NCI-H128 (cell line): ENCODE measurements at regions not wholly inside any gene's neighbourhood (a gene's known extent, or its start where the extent isn't known, plus 50 kb on each side); places are given as distances from the start of the nearest gene placed in this dataset.

ENCODE experiments used
- DNase-seq: peaks from one replicate; lab custom pipeline; 2025; ENCODE audit not compliant: unreplicated experiment; lab: John Stamatoyannopoulos, UW

DNA sequence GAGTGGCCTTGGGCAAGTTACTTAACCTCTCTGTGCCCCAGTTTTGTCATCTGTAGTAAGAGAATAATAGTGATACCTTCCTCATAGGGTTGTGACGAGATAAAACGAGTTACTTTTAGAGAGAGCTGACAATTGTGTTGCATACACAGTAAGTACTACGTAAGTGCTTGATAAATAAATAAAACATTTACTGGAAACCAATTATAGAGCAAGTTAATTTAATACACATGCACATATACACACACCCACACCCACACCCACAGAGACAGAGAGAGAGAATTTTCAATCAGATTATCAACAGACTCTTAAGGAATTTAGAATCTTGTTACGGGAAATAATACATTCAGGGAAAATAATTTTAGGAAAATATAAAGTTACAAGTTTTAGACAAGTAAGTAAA is 1045.8 kb upstream of the TENM4 start:
- DNase-seq, result no peak

DNA sequence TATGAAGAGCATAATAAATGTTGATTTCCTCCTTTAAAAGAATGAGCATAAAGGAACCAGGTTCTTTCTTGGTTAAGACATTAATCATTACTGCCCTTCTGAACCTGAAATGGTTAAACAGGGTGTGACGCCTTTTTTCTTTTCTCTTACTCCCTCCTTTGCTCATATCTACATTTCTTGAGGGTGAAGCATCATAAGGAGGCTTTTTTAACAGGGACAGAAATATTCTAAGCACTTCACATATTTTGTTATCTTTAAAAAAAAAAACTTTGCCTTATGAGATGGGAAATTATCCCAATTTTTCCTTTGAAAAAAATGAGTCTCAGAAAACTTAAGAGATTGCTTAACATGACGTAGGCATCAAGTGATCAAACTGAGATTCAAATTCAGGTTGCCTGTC is 1036.3 kb upstream of the TENM4 start:
- DNase-seq, result no peak

DNA sequence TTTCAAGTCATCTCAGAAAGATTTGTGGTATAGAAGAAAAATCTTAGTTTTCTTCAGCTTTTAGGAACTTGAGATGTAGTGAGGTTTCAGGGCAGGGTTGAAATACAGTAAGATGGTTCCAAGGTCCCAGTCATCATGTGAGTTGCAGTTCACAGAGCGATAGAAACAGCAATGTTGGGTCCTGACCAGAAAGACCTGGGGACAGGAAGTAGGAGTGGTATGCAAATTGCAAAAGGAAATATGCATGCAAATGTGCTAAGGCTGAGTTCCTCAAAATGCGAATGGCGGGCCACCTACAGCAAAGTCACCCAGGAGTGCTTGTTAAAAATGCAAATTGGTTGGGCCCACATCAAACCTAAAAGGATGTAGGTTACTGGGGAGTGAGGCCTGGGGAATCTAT is 1032.7 kb upstream of the TENM4 start:
- no peak for DNase-seq

DNA sequence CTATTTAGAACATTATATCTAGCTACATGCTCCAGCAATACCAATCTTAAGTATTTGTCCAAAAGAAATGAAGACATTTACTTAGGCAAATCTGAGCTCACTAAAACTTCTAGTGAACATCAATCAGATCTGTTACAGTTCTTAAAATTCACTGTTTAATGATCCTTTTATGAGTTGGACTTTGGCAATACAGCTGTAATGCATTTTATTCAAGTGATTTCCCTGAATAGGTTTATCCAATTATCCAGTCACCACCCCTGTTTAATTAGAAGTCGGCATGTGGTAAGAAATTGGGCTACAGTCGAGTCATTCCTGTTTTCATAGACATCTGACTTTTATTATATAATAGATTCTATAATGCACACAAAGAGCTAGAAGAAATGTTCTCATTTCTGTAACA is 1029.0 kb upstream of the TENM4 start:
- DNase-seq, result no peak

DNA sequence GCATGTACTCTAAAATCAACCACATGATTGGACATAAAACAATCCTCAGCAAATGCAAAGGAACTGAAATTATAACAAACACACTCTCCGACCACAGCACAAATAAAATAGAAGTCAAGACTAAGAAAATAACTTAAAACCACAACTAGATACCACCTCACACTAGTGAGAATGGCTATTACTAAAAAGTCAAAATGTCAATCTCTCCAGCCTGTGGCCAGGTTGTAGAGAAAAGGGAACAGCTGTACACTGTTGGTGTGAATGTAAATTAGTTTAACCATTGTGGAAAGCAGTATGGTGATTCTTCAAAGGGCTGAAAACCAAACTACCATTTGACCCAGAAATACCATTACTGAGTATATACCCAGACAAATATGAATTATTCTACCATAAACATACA is 1025.7 kb upstream of the TENM4 start:
- DNase-seq, result no peak

DNA sequence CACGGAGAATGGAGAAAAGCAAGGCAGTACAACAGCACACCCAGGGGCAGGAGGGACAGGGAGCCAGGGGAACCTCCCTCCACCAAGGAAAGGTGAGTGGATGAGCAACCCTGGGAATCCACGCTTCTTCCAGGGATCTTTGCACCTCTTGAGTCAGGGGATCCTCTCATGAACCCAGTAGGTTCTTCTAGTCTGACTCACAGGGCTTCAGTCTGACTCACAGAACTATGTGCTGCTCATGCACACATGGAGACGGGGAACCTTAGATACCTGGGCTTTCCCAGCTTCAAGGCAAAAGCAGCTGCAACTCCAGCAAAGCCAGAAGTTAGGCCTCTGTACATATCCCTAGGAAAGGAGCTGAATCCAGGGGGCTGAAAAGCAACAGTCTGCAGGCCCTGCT is 1021.4 kb upstream of the TENM4 start:
- DNase-seq, result no peak

DNA sequence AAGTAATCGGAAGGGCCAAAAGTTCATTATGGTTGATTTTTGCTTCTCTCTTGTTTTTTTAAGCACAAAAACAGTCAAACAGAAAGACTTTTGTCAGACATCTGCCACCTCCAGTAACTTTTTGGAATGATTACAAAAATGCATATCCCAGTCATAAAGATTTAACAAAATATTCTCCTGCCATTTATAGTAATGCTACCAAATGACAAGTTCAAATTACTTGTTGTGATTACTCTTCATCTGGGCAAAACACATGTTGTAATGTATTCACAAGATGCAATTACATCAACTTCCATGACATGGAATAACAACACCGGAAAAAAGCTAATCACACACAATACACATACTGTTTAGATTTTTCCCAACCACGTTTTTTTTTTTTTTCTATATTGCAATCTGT is 1017.5 kb upstream of the TENM4 start:
- DNase-seq, result no peak

DNA sequence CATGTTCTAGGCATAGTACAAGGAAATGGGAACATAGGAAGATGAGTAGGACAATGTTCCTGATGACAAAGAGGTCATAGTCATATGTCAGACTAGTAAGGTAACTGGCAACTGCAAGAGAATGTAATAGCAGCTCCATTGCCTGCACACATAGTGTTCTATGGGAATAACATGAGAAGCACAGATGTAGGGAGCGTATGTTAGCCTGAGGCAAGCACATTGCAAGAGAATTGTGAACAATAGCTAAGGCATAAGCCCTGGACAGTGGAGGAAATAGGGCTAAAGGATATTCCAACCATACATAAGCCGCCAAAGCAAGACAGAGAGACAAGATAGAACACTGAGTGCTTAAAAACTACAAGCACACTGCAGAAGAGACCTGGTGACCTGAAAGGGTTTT is 1017.0 kb upstream of the TENM4 start:
- no peak for DNase-seq

DNA sequence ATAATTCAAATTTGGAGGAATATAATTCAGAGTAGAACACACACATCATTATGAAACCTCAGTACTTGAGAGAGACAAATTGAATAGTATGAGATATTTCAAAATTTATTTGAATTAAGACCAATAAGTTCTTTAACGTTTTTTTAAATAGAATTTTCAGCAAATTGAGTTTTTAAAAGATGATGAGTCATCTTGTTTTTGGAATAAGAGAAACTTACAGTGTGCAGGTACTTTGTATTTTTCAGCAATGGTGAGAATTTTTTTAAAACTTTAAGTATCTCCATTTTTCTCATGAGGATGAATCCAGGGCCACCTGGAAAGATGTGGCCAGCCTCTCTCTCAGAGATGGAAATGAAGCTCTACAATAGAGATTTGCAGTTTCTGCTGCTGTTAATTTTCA is 1015.0 kb upstream of the TENM4 start:
- no peak for DNase-seq

DNA sequence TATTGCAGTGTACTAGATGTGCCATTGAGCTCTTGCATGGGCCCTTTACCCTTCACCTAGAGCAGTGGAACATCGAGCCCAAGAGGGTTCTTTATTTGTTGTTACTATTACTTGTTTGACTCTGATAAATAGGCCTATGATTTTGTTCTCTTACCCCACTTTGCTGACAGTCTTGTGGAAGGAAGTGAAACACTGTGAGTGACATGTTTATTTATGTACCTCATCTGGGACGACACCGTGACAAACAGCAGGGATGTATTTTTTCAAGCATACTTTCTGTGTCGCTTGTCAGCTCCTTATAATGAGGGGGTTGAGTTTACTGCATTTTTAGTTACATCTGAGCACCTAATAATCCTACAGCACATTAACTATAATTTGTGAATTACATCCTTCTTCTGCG is 1010.3 kb upstream of the TENM4 start:
- no peak for DNase-seq

DNA sequence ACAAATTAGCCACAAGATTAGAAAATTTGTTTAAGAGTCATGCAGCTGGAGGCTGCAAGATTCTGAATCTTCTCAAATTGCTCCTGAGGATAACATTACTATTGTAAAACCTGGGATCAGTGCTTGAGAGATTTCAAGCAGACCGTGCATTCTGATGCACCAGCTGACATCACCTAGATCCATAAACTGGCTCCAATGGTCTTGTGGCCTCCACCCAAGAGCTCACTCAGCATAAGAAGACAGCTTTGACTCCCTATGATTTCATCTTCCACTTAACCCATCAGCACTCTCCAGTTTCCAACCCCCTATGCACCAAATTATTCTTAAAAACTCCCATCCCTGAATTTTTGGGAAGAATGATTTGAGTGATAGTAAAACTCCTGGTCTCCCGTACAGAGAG is 1007.9 kb upstream of the TENM4 start:
- no peak for DNase-seq

DNA sequence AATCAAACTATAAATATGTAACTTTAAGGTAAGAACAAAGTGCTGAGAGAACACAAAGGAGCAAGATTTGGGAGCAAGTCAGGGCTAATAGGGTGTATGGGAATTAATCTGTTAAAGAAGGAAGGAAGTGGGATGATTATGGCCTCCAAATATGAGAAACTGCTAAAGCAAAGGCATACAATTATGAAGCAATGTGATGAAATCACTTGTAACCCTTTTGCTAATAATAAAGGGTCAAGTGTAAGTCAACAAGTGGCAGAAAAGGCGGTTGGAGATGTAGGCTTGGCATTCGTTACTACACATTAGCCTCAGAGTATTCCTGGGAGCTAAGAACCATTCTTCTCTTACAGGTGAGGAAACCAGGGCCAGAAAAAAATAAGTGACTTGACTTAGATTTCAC is 1002.3 kb upstream of the TENM4 start:
- DNase-seq, result no peak

DNA sequence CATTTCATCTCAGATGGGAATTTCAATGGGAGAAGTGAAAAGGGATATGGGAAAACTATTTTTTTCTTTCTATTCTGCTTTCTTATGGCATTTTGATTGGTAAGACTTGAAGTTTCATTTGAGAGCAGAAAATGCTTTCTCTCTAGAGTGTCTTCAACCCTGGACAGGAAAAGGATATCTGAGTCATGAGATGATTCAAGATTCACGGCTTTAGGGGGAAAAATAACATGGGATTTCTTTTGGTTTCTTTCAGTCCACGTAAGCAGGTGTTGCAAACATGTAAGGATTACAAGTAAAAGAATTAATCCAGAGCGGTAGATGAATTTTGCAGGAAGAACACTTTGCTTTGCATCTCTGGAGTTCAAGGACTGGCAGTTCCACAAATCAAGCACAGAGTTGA is 1001.0 kb upstream of the TENM4 start:
- DNase-seq, result no peak

DNA sequence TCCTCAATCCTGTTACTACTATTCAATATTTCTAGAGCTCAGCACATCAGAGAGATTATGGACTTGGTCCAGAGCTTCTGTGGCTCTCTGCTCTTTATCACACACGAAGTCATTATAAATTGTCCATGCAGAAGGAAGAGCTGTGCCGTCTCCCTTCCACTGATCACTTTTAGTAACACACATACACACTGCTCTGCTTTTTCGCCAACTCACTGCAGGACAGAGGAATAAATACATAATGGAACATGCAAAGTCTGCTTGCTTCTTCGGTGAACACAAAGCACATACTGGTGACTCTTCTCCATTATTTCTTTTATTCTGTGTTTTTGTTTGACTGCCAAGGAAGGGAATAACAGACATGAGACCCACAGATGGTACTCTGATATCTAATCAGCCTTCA is 1000.0 kb upstream of the TENM4 start:
- DNase-seq, result no peak

DNA sequence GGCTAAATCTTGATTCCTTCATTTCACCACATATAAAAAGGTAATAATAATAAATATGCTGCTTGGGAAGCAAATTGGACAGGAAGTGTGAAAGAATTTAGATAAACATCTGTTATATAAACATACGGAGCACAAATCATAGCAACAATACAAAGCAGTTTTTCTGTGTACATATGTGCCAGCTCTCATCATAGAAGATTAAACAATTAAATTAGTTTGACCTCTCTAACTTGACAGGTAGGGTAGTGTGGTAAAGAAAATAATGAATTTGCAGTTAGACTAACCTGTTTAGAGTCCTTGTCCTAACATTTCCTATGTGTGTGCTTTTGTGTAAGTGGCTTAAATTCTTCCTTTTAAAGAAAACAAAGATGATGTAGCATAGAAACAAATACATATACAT is 995.7 kb upstream of the TENM4 start:
- DNase-seq, result no peak

DNA sequence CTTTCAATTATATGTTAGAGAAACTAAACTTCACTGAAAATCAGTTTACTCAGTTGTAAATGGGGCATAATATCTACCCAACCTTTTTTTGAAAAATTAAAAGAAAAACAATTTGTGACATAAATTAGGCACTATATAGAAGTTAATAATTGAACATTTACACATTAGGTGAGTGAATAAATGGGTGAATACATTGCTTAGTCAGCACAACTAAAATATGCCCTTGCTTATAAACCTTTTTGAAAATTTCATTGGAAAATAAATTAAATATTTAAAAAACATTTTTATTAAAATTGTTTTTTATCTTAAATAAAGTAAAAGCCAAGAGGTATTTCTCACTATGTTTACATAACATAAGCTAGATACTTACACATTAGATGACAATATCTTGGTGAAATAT is 994.5 kb upstream of the TENM4 start:
- DNase-seq, result no peak

DNA sequence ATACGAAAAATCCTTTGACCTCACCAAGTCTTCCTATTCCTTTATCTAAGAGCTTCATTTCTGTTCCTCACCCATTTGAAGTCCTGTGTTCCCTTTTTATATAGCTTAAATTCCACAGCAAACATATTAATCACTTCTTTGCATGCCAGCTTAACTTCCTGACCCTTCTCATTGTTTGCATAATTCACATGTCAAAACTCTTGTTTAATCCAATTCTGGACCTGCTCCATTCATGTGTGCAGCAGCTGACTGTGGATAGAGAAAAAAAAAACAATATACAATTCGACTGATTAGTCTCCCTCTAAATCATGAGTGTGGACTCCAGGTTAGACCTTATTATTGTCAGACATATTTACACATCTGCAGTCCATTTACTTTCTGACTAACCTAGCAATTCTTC is 991.2 kb upstream of the TENM4 start:
- no peak for DNase-seq

DNA sequence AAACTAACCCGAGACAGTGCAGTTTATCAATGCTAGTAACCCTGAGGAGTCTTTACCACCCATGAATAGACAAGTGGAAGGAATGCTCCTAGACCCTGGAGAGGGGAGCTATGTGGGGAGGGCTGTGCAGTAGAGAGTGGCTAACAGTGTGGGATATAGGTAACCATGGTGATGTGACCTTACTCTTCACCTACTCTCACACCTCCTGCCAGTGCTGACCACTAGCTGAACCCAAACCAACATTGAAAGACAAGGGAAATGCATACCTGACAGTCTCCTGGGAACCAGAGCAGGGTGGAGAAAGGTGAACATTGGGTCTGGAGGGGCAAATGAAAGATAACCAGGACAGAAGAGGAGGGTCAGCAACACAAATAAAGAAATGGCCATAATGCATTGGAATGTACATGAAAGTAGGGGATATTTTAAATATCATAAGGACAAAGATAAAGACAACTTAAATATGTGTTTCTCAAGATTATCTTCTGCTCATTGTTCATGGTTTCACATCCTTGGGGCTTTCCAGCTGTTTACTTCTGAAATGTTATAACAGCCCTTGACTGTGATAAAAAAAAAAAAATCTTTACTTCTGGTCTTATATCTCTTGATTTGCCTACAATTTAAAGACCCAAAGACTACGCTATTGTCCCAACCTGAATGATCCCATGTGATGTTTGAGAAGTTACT is 983.3 kb upstream of the TENM4 start:
- DNase-seq, result no peak

DNA sequence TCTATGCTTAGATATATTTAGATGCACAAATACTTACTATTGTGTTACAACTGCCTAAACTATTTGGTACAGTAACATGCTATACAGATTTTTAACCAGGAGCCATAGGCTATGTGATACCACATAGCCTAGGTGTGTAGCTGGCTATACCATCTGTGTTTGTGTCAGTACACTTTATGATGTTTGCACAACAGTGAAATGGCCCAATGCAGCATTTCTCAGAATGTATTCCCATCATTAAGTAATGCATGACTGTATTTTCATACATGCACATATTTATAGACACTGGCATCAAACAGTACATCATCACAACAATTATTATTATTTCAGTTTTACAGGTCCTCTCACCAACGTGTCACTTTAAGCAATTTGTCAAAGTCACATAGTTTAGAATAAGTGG is 979.5 kb upstream of the TENM4 start:
- DNase-seq, result no peak

DNA sequence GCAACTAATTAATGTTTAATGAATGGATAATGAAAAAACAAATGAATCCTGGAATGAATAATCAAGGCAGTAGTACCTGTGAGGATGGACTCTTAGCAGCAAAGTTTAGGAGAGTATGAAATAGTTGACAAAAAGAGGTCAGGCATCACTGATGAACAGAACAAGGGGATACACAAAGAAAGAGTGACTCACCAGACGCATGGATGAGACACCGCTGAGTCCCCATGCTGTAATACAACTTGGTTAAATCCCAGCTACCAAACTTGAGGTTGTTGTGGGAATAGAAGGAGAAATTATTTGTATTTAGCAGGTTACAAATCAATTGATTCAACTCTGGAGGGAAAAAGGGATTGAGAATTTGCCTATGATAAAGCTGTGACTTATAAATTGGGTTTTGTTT is 976.9 kb upstream of the TENM4 start:
- no peak for DNase-seq

DNA sequence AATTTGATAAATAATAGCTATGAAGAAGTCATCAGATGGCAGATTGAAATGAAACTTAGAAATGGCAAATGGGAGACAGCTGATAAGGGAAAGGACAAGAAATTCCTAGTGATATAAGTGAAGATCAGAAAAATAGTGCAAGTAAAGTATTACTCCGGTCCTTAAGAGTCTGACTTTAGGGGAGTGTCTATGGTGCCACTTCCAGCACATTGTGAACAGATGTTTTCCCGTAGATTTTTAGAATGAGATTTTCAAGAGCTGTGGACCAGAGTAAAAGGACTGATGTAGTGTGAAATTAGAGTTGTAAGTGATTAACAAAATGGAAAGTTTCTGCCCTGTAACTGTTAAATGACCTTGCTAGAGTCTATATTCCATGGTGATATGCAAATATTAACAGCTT is 974.8 kb upstream of the TENM4 start:
- DNase-seq, result no peak

DNA sequence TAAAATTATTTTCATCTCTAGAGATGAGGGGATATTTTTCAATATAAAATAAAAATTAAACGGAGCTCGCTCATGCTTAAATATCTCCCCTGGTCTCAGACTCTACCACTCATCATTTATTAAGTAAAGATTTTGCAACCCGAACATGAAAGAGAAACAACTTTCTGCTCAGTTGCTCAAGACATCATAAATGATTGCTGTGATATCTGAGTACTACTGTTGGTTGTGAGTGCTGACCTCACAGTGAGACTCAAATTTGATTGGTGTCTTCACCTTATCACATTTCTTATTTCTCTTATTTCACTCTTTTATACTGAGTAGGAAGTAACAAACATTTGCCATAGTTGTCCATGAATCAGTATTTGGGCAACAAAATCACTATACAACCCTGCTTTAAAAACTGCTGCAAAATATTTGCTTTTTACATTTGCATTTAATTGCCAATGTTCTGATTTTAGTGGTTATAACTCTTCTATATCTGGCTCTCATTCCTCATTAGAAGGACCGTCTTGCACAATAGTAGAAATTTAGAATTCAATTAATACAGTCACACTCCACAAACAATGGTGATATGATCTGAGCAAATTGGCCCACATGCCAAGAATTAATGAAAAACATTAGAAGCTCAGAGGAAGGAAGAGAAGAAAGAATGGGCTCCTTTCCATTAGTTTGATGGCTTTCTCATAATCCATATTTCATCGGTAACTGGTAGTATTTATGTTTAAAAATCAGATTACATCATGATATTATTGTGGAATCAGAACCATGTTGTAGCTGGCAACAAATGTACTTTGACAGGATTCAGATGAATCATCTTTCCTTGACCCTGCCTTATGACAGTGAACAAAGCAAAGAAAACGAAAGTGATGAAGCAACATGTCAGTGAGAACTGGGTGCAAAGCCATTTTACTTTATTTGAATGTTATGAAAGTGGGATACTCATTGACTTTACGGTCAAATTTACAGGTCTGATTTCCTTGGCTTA is 973.6 kb upstream of the TENM4 start:
- no peak for DNase-seq

DNA sequence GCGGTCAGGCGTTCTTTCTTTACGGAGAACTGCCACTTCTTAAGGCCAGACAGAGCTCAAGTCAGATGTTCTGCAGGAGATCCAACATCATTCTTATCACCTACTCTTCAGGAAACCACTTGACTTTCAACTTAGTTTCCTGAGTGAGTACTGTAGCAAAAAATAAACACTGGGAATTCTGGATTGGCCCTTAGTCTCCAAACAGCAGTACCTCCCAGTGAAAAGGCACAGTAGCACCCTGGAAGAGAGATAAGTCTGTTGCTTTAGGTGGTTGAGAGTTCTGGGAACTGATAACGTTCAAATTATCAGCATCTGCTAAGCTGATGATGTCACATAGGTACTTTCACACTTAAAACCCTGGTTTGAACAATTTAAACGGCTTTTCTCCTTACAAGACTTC is 971.8 kb upstream of the TENM4 start:
- no peak for DNase-seq
